Natural killer cell treated with Interleukin-12 subunit alpha and Interleukin-12 subunit beta and Interleukin-15 and Interleukin-18, amount 100 ng/mL, for 72 hours (primary cell): ENCODE measurements at regions not wholly inside any gene's neighbourhood (a gene's known extent, or its start where the extent isn't known, plus 50 kb on each side); places are given as distances from the start of the nearest gene placed in this dataset.
A peak's percentile ranks its signal among the peaks of the same experiment; 100 is the strongest.

Experiments
- ATAC-seq, 2 donors: fragments of 150-1000 bp; cut with Tn5 transposase in 1 of 2; sonication (Bioruptor Pico), chemical (Tn5 transposase) in 1 of 2; 2 replicates each; pipeline ENCODE4 v1.10.0; 2021
- DNase-seq: peaks from one replicate; pipeline ENCODE4 v3.0.0; 2022; ENCODE audit warnings: low spot score
- H3K27ac Mint-ChIP-seq, 2 donors: 1 replicate in 1 of 2; 2 replicates in 1 of 2; pipeline ENCODE4 v1.8.0; 2022; ENCODE audit warnings: mixed read lengths in 2 of 2, mild to moderate bottlenecking in 1 of 2, moderate library complexity in 1 of 2
- H3K27me3 Mint-ChIP-seq, 2 donors: 1 replicate in 1 of 2; 2 replicates in 1 of 2; pipeline ENCODE4 v1.8.0; 2022; ENCODE audit warnings: mixed read lengths in 2 of 2
- H3K36me3 Mint-ChIP-seq: one replicate; pipeline ENCODE4 v1.8.0; 2022; ENCODE audit warnings: mixed read lengths
- H3K4me1 Mint-ChIP-seq, 2 donors: 1 replicate in 1 of 2; 2 replicates in 1 of 2; pipeline ENCODE4 v1.8.0; 2022; ENCODE audit warnings: low read depth in 2 of 2, mixed read lengths in 2 of 2, mild to moderate bottlenecking in 1 of 2
- H3K4me3 Mint-ChIP-seq: one replicate; pipeline ENCODE4 v1.8.0; 2022; ENCODE audit warnings: mixed read lengths
- H3K9me3 Mint-ChIP-seq: 2 replicates; pipeline ENCODE4 v1.8.0; 2022; ENCODE audit warnings: mixed read lengths

DNA sequence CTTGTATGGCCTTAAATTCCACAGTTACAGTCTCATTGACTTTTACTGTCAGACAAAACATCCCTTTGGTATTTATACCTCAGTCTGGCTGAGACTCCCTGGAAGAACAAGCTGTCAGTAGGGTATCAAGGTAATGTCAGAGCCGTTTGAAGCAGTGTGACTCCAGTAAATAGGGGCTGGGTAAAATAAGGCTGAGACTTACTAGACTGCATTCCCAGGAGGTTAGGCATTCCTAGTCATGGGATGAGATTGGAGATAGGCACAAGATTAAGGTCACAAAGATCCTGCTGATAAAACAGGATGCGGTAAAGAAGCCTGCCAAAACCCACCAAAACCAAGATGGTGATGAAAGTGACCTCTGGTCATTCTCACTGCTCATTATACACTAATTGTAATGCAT, 219.5 kb upstream of the SKOR2 start:
- DNase-seq: no peak
- ATAC-seq: no peak
- no peak overlapping the region for H3K4me3 Mint-ChIP-seq
- H3K27ac Mint-ChIP-seq: no peak overlapping the region
- peaks cover 3 to 7% of the 10 kb centered on the region in 2 donors for H3K27me3 Mint-ChIP-seq
- no peaks in the 10 kb centered on the region for H3K36me3 Mint-ChIP-seq
- no peaks in the 10 kb centered on the region for H3K9me3 Mint-ChIP-seq
- H3K4me1 Mint-ChIP-seq: no peaks in the 10 kb centered on the region

DNA sequence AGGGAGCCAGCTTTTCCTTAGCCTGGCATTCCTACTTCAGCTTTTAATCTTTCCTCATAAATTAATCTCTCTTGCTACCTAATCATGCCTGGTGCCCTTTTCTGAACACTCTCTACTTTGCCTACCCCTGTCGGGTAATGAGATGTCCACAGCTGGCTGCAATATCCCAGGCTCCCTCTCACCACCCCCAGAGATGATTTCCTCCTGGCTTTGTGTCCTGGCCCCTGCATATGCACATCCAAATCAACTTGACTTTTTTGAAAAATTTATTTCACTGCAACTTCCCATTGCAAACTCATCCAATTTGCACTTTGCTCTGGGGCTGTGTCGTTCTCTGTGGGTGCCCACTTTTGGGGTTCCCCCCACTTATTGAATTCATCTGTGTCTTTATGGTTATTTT, 218.1 kb upstream of the SKOR2 start:
- DNase-seq (no peak), ATAC-seq (no peak)
- Mint-ChIP-seq H3K36me3 (no peaks in the 10 kb centered on the region), H3K9me3 (no peaks in the 10 kb centered on the region), H3K27me3 (no peaks in the 10 kb centered on the region), H3K4me1 (no peaks in the 10 kb centered on the region), H3K4me3 (no peak overlapping the region), H3K27ac (no peak overlapping the region)

DNA sequence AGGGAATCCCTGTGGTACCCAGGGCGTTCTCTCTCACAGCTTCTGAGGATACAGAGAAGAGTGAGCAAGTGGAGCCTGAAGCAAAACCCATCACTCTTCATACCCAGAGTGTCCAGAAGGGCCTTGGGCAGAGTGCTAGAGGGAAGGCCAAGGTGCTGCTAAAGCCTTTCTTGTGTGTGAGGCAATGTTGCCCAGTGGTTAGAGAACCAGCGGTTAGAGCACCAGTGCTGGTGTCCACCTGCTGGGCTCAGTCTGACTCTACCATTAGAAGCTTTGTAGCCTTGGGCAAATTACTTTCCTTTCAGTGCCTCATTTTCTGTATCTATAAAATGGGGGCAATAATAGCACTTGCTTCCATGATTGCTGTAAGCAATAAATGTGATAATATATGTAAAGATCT, 210.5 kb upstream of the SKOR2 start:
- ATAC-seq: no peak
- Mint-ChIP-seq H3K27ac (no peak overlapping the region), H3K36me3 (no peaks in the 10 kb centered on the region), H3K4me3 (no peak overlapping the region), H3K27me3 (peaks cover under 1 to 1% of the 10 kb centered on the region in 2 donors), H3K4me1 (no peaks in the 10 kb centered on the region), H3K9me3 (peaks cover 3% of the 10 kb centered on the region)
- DNase-seq: no peak

DNA sequence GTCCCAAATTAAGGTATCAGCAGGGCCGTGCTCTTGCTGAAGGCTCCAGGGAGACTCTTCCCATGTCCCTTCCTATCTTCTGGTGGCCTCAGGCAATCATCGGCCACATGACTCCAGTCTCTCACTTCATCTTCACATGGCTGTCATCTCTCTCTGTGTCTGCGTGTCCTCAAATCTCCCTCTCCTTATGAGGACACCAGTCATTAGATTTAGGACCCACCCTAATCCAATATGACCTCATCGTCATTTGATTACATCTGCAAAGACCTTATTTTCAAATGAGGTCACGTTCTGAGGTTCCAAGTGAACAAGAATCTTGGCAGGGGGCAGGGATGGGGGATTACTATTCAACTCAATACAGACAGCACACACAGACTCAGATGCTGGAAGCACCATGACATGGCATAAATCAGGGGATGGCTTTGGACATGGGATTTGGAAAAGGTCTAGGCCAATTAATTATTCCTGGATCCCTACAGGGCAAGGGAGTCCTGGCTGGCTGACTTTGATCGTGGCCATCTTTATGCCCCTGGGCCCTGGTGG, 210.0 kb upstream of the SKOR2 start:
- Mint-ChIP-seq H3K4me1 (no peaks in the 10 kb centered on the region), H3K27me3 (peaks cover 3 to 6% of the 10 kb centered on the region in 2 donors), H3K36me3 (no peaks in the 10 kb centered on the region), H3K9me3 (peaks cover 3% of the 10 kb centered on the region), H3K4me3 (no peak overlapping the region), H3K27ac (no peak overlapping the region)
- no peak for DNase-seq
- ATAC-seq: no peak

DNA sequence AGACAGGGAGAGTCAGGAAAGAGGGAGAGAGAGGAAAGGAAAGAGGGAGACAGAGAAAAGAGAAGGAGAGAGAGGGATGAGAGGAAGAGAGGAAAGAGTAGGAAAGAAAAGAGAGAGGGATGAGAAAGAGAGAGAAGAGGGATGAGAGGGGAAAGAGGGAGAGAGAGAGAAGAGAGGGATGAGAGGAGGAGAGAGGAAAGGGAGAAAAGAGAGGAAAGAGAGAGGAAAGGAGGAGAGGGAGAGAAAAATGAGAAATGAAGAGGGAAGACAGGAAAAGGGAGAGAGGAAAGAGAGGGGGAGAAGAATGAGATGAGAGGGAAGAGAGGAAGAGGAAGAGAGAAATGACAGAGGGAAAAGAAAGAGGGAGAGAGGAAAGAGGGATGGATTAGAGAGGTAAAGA, 207.0 kb upstream of the SKOR2 start:
- Mint-ChIP-seq H3K27me3 (peaks cover 3 to 7% of the 10 kb centered on the region in 2 donors), H3K27ac (no peak overlapping the region), H3K4me1 (no peaks in the 10 kb centered on the region), H3K9me3 (peaks cover 2% of the 10 kb centered on the region), H3K36me3 (no peaks in the 10 kb centered on the region), H3K4me3 (no peak overlapping the region)
- no peak for DNase-seq
- ATAC-seq: no peak

DNA sequence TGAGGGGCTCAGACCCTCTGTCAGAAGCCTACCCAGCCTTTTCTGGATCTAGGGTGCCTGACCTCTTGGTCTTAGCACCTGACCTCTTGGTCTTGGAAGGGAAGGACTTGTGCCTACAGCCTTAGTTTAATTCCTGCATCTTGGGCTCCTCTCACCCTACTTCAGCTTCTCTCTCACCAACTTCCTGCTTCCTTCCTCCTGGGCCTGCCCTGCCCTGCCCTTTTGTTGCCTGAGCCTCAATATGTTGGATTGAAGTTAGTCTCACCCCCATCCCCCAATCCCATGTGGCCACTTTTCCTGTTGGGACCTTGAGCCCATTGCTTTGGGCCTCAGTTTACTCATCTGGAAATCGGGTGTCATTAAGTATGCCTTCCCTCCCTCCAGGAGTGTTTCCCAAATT, 206.2 kb upstream of the SKOR2 start:
- DNase-seq (no peak), ATAC-seq (peak in 1 of 2 donors; percentile 22)
- no peaks in the 10 kb centered on the region for H3K9me3 Mint-ChIP-seq
- no peaks in the 10 kb centered on the region for H3K4me1 Mint-ChIP-seq
- no peak overlapping the region for H3K4me3 Mint-ChIP-seq
- H3K36me3 Mint-ChIP-seq: no peaks in the 10 kb centered on the region
- H3K27ac Mint-ChIP-seq: no peak overlapping the region
- peaks cover 3 to 7% of the 10 kb centered on the region in 2 donors for H3K27me3 Mint-ChIP-seq

DNA sequence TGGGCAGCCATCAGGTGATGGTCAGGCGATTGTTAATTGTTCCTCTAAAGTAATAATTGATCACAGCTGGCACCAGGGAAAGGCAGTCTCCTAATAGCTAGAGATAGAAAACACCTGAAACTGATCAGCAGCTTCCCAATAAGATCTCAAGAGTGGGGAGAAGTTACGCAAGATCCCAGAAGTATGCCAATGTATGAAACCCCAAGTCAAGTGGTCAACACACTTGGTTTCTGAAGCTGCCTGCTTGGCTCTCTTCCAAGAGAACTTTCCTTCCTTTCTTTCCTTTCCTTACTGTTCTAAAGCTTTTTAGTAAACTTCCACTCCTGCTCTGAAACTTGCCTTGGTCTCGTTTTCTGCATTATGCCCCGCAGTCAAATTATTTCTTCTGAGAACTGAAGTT, 201.6 kb upstream of the SKOR2 start:
- H3K36me3 Mint-ChIP-seq: no peaks in the 10 kb centered on the region
- DNase-seq (no peak), ATAC-seq (no peak)
- H3K4me1 Mint-ChIP-seq: no peaks in the 10 kb centered on the region
- H3K27ac Mint-ChIP-seq: no peak overlapping the region
- H3K9me3 Mint-ChIP-seq: no peaks in the 10 kb centered on the region
- H3K27me3 Mint-ChIP-seq: peaks cover 3 to 17% of the 10 kb centered on the region in 2 donors
- H3K4me3 Mint-ChIP-seq: no peak overlapping the region

DNA sequence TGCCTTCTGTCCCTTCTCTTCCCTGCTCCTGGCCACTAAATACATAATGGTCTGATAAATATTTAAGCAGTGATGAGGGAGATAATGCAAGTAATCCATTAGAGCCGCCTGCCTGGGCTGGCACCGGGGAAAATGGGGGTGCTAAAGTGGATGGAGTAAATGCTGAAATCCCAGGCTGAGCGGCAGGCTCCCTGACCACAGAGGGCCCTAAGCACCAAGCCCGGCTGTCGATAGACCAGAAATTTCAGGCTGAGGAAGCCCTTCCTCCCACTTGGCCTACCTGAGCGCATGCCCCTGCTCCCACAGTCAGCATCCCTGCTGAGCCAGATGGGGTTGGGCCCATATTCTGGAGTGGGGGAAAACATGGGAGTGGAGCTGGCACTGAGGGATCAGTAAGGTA, 197.5 kb upstream of the SKOR2 start:
- DNase-seq: no peak
- no peak overlapping the region for H3K27ac Mint-ChIP-seq
- no peaks in the 10 kb centered on the region for H3K36me3 Mint-ChIP-seq
- peak in 1 of 2 donors; percentile 15 for ATAC-seq
- no peak overlapping the region for H3K4me3 Mint-ChIP-seq
- peaks cover 3 to 14% of the 10 kb centered on the region in 2 donors for H3K27me3 Mint-ChIP-seq
- H3K9me3 Mint-ChIP-seq: no peaks in the 10 kb centered on the region
- no peaks in the 10 kb centered on the region for H3K4me1 Mint-ChIP-seq

DNA sequence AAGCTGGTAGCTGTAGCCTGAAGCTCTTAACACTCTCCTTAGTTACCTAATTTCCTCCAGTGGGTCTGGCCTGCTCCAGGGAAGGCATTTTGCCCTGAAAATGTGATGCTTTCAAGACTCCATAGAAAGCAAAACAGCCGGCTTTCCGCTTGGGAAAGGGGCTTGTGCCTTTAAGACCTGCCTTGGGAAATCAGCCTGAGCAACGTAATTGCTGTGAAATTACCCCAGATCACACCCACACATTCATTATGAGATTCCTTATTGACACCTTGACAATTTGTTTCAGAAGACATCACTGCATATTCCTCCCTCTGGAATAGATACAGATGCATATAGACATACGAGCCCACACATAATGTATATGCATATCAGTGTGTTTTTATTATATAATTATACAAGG, 190.5 kb upstream of the SKOR2 start:
- H3K9me3 Mint-ChIP-seq: no peaks in the 10 kb centered on the region
- H3K4me3 Mint-ChIP-seq: no peak overlapping the region
- H3K27ac Mint-ChIP-seq: no peak overlapping the region

DNA sequence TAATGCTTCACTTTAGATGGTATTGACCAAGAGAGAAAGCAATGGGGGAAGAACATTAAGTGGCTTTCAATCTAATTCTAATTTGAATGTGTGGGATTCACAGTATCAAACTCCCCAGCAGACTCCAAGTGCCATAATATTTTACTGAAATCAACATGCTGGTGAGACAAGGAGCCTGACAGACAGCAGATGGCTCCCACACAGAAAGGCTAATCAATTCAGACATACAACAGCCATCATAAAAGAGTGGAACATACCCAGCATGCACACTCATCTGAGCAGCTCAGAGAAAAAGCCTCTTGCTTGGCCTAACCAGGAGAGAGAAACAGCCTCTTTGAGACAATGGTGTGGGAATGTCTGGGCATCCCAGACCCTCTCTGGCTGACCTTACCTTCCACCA, 186.5 kb upstream of the SKOR2 start:
- ATAC-seq (peak in 1 of 2 donors; percentile 43), DNase-seq (no peak)
- no peaks in the 10 kb centered on the region for H3K9me3 Mint-ChIP-seq
- no peaks in the 10 kb centered on the region for H3K4me1 Mint-ChIP-seq
- no peak overlapping the region for H3K4me3 Mint-ChIP-seq
- H3K27ac Mint-ChIP-seq: no peak overlapping the region
- H3K36me3 Mint-ChIP-seq: no peaks in the 10 kb centered on the region
- peaks cover 16 to 46% of the 10 kb centered on the region in 2 donors for H3K27me3 Mint-ChIP-seq

More for the DNA sequence above, 190.5 kb upstream of the SKOR2 start:
- DNase-seq (no peak), ATAC-seq (no peak)
- Mint-ChIP-seq H3K36me3 (no peaks in the 10 kb centered on the region), H3K4me1 (no peaks in the 10 kb centered on the region), H3K27me3 (peaks cover 17 to 44% of the 10 kb centered on the region in 2 donors)

DNA sequence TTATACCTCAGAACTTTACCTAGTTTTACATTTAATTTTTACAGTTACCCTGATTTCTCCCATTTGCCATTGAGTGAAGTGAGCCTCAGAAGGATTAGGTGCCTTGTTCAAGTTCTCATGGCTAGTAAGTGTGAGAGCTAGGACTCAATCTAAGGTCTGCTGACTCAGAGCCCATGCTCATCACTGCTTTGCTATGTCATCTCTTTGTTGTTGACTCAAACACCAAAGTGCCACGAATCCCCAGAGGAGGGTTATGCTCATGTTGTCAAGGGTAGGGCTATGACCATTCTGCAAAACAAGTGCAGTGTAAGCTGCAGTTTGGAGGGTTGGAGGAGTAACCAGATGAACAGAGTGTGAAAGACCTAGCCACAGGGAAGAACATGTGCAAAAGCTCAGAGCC, 185.4 kb upstream of the SKOR2 start:
- H3K36me3 Mint-ChIP-seq: no peaks in the 10 kb centered on the region
- no peak overlapping the region for H3K4me3 Mint-ChIP-seq
- no peaks in the 10 kb centered on the region for H3K4me1 Mint-ChIP-seq
- ATAC-seq: no peak
- no peak overlapping the region for H3K27ac Mint-ChIP-seq
- no peaks in the 10 kb centered on the region for H3K9me3 Mint-ChIP-seq
- H3K27me3 Mint-ChIP-seq: peaks cover 16 to 44% of the 10 kb centered on the region in 2 donors
- DNase-seq: no peak

DNA sequence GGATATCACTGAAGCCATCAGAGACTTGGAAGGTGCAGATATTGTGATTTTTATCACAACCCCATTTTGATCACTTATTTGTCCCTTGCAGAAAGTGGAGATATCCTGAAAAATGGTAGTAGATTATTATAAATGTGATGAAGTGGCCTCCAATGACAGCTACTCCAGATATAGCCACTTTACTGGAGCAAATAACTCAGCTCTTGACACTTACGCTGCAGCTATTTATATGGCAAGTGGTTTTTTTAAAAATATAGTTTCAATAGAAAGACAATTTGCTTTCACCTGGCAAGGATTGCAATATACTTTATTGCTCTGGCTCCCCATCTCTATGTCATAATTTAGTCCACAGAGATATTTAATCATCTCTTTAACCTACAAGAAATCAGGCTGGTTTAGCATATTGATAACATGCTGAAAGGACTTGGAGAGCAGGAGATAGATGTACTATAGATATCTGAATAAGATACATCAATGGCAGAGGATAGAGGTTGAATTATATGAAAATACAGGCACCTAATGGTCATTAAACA, 182.8 kb upstream of the SKOR2 start:
- H3K27ac Mint-ChIP-seq: no peak overlapping the region
- peaks cover 9 to 21% of the 10 kb centered on the region in 2 donors for H3K27me3 Mint-ChIP-seq
- no peaks in the 10 kb centered on the region for H3K4me1 Mint-ChIP-seq
- no peaks in the 10 kb centered on the region for H3K36me3 Mint-ChIP-seq
- DNase-seq: no peak
- H3K4me3 Mint-ChIP-seq: no peak overlapping the region
- ATAC-seq: no peak
- no peaks in the 10 kb centered on the region for H3K9me3 Mint-ChIP-seq

DNA sequence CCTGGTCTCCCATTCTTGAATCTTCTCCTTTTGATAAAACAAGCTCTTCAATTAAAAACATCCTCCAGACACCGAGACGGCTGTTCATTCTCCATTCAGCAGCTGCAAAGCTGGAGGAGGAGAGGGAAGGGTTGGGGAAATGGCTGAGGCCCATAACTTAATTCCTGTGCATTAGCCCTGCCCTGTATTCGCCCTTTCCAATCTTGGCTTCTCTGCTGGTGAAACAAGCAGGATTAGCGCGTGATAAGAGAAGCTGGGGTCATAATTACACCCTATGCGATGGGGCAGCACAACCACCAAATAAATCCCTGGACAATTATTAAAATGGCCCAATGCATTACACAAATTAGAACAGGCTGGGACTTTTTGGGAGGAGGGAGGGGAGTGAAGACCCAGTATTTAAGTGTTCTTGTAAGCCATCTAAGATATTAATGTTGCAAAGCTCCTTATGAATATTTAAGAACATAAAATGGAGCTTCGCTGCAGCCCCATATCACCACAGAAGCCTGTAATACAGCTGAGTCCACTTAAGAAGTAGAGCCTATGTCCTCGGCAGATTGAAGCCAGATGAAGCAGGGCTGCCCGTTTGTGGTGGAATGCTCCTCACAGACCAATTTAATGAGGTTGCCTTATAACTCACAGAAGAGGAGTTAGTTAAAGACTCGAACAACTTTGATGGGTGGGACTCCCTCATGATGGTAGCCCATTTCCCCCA, 176.6 kb upstream of the SKOR2 start:
- no peak overlapping the region for H3K4me3 Mint-ChIP-seq

DNA sequence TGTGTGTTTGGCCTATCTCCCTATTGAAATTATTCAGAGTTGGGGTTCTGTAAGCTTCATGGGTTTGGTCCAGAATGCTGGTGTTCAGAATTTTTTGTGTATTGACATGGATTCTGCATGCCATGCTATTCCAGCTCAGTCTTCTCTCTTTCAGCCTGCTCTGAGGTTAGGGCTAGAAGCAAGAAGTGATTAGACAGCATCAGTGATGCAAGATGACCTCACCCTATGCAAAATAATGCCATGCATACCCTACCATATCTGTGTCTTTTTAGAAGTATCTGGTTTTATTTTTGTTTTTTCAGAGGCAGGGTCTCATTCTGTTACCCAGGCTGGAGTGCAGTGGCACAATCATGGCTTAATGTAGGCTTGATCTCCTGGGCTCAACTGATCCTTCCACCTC, 175.6 kb upstream of the SKOR2 start:
- Mint-ChIP-seq H3K27me3 (peaks cover 0 to 7% of the 10 kb centered on the region in 2 donors), H3K36me3 (no peaks in the 10 kb centered on the region), H3K4me3 (no peak overlapping the region), H3K9me3 (no peaks in the 10 kb centered on the region), H3K27ac (no peak overlapping the region), H3K4me1 (no peaks in the 10 kb centered on the region)
- DNase-seq: no peak
- ATAC-seq: no peak

More for the DNA sequence above, 176.6 kb upstream of the SKOR2 start:
- Mint-ChIP-seq H3K27me3 (peaks cover 0 to 7% of the 10 kb centered on the region in 2 donors), H3K27ac (no peak overlapping the region), H3K36me3 (no peaks in the 10 kb centered on the region), H3K9me3 (no peaks in the 10 kb centered on the region), H3K4me1 (no peaks in the 10 kb centered on the region)
- DNase-seq: no peak
- ATAC-seq: no peak
